B cell (primary cell): ENCODE measurements at regions not wholly inside any gene's neighbourhood (a gene's known extent, or its start where the extent isn't known, plus 50 kb on each side); places are given as distances from the start of the nearest gene placed in this dataset.

Experiments used
- CTCF ChIP-seq: fragments of 200-600 bp; IDR thresholded peaks from one replicate; pipeline ENCODE4 v1.8.0; 2022; ENCODE audit warnings: antibody characterized with exemption, mild to moderate bottlenecking
- EZH2 ChIP-seq: IDR thresholded peaks from 2 replicates; pipeline ENCODE4 v1.6.1; 2012; ENCODE audit warnings: borderline replicate concordance, low read depth, mild to moderate bottlenecking, moderate library complexity, low read length; ENCODE audit not compliant: insufficient read depth, poor library complexity, severe bottlenecking

- TF ChIP-seq EZH2 = no peak
- no peak for TF ChIP-seq CTCF
These were observed 83.3 kb upstream of the CXCL14 start for GRCh38 chr5:135662061-135662481.
